ENCODE measurements at regions not wholly inside any gene's neighbourhood (a gene's known extent, or its start where the extent isn't known, plus 50 kb on each side); places are given as distances from the start of the nearest gene placed in this dataset.
A peak's percentile ranks its signal among the peaks of the same experiment; 100 is the strongest.
"Not testable (repeated sequence)": the region's sequence is repeated elsewhere in the genome, so short reads cannot be mapped to it uniquely, and the experiment has no call there.

DNA sequence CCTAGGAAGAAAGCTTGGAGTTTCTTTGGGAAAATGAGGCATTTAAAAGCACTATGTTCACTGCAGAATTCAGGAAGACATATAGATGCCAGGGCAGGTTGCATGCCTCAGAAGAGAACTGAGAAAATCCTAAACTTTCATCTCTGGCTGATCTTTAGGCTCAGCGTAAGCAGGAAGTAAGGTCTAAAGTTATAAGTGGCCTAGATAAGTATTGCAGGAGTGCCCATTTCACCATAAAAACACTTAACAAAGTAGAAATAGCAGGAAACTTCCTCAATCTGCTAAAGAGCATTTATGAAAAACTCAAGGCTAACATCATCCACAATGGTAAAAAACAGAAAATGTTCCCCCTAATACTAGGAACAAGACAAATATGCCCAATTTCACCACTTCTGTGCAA is 320.3 kb downstream of the BMP2 start:
- DNase-seq, result no peak

DNA sequence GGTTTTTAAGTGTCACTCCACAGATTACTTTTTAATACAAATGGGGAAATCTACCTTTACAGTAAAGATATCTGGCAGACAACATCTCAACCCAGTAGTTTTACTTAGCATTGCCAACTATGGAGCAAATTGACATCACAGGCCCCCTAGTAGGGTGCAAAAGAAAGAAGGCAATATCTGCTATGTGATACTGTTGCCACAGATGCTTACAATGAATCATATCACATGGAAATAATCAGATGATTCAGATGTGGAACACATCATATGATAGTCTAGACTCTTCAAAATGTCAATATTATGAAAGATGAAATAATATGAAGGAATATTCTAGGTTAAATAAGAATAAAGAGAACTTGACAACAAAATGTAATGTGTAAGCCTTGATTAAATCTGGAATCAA is 322.5 kb downstream of the BMP2 start:
- DNase-seq, result no peak

DNA sequence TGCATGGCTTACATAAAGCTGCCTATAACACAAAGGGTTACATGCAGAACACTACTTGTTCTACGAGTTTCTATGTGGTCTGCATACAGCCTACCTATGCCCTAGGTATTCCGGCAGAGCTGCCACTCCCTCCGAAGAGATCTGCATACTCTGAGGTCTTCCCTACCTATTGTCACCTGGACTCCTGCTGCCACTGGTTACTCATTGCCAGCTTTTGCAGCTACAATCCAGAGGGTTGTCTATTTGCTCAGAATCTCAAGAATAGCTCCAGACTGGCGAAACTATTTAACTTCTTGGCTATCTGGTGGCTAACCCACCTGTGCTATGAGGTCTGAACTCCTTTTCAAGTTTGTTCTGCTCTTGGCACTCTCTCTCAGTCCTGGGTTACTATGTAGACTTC is 323.3 kb downstream of the BMP2 start:
- DNase-seq, result no peak

DNA sequence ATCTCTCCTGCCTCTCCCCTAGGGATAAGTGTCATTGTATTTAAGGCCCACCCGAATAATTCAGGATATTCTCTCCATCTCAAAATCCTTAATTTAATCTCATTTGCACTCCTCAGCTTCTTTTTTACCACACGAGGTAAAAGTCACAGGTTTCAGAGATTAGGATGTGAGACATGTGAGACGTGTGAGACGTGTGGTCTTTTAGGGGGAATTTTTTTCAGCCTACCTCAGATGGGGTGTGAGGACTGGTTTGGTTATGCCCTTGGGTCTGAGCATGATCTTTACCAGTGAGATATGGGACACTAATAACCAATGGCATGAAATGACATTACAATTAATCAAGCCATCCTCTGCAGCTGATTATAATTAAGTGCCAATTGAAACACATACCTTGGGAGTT is 324.2 kb downstream of the BMP2 start:
- DNase-seq, result no peak

DNA sequence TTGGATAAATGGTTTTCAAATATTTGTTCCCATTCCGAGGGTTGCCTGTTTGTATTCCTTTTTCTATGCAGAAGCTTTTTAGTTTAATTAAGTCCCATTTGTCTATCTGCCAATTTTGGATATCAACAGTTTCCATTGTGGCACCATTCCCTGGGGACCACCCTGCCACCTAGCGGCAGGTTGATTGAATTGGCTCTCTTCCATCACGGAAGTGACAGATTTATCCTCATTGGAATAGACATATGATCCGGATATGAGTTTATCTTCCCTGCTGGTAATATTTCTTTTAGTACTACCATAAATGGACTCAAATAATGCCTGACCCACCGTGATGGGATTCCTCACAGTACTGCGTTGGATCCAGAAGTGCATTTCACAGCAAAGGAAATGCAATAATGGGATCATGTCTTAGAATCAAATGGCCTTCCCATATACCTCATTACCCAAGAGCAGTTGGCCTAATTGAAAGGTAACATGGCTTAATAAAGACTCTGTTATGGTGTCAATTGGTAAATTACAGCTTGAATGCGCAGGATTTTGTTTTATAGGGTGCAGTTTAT is 327.0 kb downstream of the BMP2 start:
- peak; percentile 47 to 82 for DNase-seq

DNA sequence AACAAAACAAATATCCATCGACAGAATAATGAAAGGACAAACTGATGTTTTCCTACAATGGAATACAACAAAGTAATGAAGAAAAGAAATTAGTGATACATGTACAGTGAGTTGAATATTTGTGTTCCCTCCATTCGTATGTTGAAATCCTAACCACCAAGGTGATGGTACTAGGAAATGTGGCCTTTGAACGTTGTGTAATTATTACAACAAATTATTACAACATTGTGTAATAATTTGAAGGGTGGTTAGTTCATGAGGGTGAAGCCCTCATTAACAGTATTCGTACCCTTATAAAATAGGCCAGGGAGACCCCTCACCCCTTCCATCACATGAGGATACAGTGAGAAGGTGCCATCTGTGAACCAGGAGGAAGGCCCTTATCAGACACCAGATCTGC is 339.4 kb downstream of the BMP2 start:
- DNase-seq, result no peak

DNA sequence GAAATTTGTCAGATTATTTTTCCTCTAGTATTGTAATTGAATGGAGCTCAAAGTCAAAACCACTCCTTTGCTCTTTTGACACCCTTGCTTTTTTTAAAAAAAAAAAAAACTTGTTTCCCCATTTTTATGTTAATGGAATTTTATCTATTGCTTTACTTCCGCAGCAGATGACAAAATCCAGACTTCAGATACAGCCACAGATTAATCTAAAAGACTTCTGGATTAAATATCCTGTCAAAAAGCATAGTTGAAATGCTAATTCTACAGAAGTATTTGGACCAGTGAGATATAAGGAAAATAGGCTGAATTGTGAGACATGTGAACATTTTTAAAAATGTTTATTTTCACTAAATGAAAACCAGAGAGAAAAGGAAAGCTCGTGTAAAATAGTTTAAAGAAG is 341.4 kb downstream of the BMP2 start:
- no peak for DNase-seq

DNA sequence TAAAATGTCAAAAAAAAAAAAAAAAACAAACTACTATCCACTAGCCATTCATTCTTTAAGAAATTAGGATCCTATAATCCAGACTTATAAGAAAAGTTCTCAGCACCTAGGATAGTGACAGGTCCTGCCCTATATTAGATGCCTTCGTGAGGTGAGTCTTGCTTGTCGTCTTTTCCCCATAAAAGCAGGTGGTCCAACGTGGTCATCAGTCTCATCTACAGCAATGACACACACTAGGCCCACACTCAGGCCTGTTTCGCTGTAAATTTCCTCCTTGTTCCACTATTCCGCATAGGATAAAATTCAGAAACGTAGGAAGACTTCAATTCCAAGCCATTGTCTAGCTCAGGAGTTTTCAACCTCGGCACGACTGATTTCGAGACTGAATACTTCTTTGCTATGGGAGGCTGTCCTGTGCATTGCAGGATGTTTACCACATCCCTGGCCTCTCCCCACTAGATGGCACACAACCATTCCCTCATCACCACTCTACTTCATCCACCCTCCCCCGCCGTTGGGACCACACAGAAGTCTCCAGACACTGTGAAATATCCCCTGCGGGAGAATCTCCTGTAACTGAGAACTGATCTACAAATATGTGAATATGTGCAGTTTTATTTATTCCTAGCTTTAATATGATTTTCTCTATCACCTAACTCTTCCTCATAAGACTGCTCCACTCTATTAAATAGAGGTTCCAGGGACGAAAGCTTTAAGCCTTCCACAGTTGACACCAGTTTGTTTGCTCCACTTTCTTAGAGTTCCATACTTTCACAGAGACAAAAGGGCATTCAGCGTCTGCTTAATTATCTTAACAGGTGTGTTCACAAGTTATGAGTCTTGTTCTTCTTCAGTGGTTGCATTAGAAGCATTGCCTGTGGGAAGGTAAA is 346.3 kb downstream of the BMP2 start:
- peak; percentile 42 to 67 for DNase-seq

DNA sequence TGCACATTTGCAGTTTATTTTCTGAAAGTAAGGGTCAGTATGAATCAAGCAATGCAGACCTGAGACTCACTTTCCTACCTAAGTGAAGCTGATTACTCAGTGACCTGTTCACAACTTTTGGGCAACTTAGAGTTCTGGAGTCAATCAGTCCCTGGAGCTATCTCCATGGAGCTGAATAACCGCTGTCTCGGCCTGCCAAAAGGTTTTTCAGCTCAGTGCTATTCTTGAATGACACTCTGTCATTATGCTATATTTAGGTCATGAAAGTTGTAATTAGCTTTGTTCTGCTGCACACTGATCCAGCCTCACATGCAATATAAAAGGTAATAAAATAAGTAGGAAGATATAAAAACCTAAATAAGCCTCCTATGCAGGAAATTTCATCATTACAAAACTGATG is 356.0 kb downstream of the BMP2 start:
- DNase-seq, result no peak

DNA sequence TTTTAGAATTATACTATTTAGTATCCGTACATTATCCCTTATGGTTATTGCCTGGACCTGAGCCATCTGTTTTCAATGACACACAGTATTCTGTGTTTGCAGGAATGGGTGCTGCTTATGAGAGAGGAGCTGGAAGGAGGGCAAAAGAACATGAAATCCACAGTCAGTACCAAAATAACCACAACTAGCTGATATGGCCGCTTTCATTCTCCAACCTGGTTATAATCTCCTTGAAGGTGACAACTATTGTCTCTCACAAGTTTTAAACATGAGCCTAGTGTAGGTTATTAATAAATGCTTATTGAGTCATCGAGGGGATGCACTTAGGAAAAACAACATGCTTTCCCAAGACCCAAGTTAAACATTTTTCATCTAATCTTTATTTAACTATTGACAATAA is 356.6 kb downstream of the BMP2 start:
- no peak for DNase-seq

DNA sequence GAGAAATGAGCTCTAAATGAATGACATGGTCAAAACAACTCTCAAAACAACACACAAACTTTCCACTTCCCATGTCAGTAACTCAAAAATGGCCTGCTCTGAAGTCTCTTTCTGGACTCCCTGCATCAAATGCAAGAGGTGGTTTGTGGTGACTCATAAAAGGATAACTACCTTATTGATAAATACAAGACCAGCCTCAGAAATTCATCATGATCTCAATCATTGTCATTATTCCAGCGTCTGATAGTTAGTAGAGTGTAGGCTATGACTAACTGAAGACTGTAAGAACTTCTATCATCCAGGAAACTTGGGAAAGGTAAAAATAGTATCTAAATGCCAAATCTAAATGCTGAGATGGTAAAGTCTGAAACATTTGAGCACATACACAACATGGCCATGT is 369.4 kb downstream of the BMP2 start:
- DNase-seq, result no peak

DNA sequence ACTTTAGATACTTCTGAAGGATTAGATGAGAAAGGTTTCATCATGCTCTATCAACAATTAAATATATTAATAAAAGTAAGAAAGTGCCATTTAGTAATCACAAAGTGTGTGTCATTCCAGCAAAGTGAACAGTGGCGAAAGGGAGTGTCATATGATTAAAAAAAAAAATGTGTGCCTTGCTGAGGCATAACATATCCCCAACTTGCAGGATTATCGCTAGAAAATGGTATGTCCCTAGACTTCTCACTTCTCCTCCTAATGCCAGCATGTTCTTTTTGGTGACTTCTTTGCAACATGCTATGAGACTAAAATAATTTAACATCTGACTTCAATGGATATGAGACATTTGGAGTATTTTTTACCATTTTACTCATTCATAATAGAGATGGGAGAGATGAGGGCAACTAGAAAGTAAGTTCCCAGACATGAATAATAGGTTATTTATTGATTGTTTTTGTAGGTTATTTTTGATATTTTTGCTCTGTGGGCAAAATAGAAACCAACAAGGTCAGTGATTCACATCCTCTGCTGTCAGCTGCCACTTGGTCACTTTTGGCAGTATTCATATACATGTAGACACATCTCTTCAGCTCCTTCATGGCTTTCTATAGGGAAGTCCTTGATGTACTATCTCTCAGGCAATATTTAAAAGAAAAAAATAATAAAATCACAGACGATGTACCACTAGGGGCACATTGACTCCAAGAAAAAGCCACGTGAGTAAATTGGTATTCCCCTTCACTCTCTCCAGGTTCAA is 370.1 kb downstream of the BMP2 start:
- DNase-seq, result no peak

DNA sequence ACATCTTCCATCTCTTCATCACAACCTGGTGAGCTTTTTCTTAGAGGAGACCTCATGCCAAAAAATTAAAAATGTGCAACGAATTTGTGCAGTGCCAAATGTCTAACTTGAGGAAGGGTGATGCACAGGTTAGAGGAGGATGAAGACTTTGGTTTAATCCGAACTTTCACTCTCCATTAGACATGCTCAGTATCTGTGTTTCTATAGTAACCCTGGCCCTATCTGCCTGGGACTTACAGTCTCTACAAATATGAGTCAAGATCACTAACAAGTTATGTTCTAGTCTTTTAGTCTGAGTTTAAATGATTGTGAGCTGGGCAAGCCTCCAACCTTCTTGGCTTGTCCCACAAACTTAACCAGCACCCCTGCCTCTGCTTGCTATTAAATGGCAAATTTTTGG is 377.0 kb downstream of the BMP2 start:
- DNase-seq, result no peak

DNA sequence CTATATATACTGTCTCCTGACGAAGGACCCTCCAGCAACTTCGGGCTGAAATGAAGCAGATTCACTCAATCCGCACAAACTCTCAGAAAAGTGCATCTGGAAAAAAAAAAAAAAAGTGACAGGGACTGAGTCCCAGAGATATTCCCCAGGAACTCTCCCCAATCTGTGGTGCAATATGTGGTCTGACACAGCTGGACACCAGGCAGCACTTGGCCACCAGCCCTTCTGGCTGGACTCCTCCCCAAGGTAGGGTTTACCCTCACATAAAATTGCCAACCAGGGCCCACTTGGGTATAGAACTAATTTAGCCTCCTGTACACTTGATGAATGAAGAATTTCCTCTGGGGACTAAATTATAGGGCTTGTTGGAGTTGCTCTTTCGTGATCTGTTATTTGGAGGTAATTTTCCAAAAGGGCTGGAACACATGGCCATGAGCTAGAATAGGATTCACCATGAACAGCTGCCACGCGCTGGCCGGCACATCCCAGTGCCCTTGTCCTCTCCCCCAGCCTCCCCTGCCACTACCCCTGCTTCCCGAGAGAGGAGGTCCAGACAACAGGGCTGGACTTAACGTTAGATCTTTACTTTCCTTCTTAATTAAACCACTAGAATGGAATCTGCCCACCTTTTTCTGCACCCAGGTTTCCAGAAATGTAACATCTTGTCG is 379.2 kb downstream of the BMP2 start:
- DNase-seq, result no peak

DNA sequence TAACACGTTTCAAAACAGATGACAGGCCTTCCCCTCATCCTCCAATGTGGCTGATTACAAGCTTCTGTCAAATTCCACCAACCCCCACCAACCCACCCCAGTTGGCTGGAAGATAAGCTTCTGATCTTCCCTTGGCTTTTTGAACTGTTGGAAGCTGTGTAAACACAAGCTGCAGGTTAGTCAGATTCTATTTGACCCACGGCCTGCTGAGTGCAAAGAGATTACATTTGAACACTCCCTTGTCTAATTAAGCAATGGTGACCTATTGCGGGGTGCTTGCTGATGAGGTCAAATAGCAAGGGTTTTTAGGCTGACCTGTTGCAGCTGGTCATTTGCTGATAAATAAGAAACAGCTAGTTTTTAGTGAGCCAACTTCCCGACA is 379.7 kb downstream of the BMP2 start:
- DNase-seq, result no peak

DNA sequence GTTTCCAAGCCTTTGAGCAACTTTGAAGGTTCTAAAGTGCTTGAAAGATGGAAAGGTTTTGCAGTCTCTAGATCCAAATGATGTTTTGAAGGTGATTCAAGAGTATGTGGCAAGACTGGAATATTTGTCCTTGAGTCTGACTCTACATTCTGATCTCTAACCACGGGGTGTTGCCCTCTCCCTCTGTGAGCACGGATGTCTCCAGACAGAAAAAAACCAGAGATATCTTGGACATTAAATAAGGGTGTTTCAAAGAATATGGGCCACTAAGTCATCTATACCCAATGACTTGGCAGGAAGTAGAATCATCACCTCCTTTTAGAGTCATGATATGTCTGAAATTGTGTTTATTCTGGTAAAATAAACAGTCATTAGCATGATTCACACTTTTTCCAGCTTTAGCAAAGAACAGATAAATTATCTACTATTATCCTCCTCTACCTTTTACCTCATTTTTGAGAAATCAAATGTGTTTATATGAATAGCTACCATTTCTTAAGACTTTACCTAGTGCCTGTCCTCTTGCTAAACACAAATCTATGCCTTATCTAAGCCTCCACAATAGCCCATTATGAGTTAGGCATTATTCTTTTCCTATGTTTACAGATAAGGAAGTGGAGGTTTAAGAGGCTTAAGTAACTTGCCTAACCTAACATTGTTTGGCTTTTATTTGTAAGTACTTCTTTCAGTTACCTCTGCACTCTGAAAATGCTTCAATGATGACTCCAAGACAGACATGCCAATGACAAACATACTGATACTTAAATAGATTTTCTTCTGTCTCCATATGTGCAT is 384.4 kb downstream of the BMP2 start:
- no peak for DNase-seq

DNA sequence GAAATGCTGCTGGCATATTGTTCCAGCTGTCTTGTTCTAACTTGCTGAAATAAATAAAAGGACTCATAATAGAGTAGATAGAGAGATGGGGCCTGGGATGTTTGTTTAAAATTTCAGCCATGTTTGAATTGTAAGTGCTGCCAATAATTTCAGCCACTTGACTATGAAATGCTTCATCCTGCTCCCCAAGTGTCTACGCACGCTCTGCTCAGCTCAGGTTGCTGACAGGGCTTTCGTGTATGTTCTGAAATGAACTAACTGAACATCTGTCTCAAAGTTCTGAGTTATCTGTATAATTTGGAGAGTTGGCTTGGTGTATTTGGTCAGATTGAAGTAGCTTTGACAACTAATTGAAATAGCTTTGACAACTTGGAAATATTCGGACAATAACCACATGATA is 387.8 kb downstream of the BMP2 start:
- no peak for DNase-seq

DNA sequence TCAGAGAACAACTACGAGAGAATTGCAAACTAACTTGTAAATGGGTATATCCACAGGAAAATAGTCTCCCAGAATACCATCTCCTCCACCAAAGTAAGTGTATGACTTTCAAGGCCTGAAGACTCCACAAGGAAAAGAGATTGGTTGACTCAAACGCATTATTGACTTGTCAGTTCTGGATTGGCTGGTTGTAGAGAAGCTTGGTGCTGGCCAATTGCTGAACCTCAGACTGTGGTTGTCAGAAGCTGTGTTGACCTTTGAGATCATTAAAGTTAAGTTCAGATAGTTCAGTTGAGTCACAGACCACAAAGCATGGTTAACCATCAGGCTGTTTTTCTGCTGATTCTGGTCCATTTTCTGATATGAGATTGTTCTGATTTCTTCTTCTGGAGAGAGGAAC is 388.3 kb downstream of the BMP2 start:
- DNase-seq, result no peak

DNA sequence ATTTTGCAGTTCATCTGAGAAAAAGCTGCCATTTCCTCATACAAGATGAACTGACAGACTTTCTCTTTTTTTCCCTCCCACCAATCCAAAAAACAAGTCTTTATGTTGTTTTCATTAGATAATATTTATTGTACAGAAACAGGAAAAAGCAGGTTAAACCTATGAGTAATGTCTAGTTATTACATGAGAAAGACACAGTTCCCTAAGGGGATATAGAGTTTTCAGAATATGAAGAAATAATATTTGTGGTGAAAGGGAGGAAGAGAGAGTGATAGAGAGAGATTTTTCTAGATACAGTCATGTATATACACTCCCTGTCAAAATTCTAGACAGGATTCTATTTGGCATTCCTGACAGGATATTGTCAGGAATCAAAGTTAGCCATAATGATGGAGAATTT is 392.4 kb downstream of the BMP2 start:
- no peak for DNase-seq

DNA sequence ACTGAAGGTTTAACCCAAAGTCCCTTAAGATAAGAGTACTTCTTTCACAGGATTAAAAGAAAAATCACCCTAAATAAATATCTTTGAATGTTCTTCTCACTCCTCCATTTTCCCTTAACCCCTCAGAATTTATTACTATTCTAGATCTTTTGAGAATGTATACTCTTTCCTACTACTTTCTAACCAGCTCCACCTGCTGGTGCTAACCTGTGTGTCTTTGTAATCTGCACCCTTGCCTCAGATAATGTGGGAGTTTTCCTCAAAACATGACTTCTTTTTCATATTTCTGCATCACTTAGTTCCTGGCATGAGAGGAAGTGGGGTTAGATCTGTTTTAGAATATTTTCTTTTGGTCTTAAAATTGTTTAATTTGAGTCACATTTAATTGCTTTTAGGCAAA is 394.2 kb downstream of the BMP2 start:
- DNase-seq, result peak; percentile 1 to 36

DNA sequence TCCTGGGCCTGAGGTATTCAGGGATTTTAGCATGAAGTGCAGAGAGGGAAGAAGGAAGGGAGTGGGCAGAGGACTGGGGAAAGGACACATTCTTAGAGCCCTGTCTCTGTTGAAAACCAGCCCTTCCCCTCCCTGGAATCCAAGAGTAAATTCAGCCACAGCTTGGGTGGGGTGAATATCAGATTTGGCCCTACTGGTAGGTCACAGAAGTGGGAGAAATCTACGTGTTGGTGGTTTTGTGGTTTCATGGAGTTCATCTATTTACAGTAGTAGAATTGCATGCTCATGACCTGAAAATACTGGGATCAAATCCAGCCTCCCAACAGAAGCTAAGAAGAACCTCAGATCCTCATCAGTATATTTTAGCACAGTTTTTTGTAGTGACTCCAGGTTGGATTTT is 404.4 kb downstream of the BMP2 start:
- no peak for DNase-seq

DNA sequence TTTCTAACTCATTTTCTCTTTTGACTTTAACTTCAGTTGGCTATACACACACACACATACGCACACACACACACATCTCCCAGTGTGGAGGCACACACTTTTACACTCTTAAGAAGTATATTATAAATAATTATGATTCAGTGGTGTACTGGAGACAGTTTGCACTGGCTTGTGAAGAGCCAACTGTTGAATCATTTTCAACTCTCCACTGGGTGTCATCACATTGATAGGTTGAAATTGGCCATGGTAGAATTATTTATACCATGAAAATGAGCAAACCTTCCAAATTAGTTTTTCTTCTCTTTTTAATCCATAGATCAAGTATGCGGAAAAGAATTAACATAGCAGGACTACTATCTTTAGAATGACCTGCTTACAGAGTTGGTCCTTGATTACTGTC is 407.1 kb downstream of the BMP2 start:
- no peak for DNase-seq

DNA sequence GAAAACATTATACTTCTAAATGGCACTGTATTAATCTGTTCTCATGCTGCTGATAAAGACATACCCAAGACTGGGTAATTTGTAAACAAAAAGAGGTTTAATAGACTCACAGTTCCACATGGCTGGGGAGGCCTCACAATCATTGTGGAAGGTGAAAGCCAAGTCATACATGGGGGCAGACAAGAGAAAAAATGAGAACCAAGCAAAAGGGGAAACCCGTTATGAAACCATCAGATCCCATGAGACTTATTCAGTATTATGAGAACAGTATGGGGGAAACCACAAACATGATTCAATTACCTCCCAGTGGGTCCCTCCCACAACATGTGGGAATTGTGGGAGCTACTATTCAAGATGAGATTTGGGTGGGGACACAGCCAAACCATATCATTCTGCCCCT is 408.3 kb downstream of the BMP2 start:
- DNase-seq, result not testable (repeated sequence)
